Epithelial cell of proximal tubule (primary cell): ENCODE measurements at regions not wholly inside any gene's neighbourhood (a gene's known extent, or its start where the extent isn't known, plus 50 kb on each side); places are given as distances from the start of the nearest gene placed in this dataset.
A peak's percentile ranks its signal among the peaks of the same experiment; 100 is the strongest.

Experiments used
- DNase-seq: peaks from one replicate; pipeline ENCODE4 v3.0.0-alpha.2; 2011; ENCODE audit warnings: low read depth
- H3K4me3 ChIP-seq: 2 replicates; pipeline ENCODE4 v1.5.1; 2011; ENCODE audit warnings: low read depth, mild to moderate bottlenecking, low read length
- TF ChIP-seq, protein P1 (sequence below): conservative IDR thresholded peaks from 2 replicates; pipeline ENCODE4 v1.5.1; 2012; ENCODE audit warnings: low read depth, mild to moderate bottlenecking, low read length

DNA sequence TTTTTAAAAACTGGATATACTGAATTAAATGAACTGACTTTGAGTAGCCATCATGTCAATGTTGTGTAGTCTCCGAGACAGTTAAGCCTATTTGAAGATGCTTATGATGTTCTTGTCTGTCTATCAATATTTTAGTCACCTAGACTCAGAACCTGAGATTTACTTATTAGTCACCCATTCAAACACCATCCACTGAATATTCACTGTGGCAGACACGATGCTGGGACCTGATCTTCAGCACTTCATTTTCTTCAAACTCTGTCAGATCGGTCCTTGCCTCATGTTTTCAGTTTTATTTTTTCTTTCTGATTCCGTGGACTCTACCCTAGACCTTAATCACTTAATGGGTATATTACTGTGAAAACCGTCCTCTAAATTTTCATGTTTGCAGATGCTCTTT lies 123.7 kb upstream of the MCHR2 start:
- H3K4me3 ChIP-seq = no peak overlapping the region
- TF ChIP-seq, protein P1, sequence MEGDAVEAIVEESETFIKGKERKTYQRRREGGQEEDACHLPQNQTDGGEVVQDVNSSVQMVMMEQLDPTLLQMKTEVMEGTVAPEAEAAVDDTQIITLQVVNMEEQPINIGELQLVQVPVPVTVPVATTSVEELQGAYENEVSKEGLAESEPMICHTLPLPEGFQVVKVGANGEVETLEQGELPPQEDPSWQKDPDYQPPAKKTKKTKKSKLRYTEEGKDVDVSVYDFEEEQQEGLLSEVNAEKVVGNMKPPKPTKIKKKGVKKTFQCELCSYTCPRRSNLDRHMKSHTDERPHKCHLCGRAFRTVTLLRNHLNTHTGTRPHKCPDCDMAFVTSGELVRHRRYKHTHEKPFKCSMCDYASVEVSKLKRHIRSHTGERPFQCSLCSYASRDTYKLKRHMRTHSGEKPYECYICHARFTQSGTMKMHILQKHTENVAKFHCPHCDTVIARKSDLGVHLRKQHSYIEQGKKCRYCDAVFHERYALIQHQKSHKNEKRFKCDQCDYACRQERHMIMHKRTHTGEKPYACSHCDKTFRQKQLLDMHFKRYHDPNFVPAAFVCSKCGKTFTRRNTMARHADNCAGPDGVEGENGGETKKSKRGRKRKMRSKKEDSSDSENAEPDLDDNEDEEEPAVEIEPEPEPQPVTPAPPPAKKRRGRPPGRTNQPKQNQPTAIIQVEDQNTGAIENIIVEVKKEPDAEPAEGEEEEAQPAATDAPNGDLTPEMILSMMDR = no peak

DNA sequence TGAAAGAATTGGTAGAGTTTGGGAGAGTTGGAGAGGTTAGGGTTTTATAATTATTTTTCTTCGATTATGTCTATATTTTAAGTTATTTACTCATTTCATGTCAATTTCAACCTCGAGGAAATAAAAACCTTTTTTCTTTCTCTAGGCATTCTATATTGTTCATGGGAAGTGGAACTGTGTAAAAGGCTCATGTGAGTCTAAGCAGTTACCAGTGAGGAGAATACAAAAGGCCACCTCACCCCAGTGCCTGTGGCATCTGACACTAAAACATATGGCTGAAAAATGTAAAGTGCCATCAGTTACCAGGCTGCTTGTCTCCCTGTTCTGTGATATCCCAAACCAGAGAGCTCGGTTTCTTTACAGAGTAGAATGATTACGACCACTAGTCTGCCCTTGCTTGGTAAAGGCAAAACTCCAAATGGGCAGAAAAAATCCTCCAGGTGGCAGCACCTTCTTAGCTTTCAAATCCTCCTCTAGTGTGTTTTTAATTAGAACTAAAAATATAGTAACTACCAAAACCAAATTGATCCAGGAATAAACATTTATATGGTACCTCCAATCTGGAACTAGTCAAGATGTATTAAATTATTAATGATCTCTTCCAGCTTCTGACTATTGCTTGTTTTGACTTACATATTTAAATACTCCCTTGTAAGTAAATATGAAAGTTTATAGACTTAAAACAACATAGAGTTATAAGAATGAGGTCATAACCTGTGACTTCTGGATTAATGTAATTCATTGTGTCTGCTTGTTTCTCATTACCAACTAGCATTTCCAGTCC lies 122.6 kb upstream of the MCHR2 start:
- TF ChIP-seq, protein P1 = peak; percentile 85
- DNase-seq = peak; percentile 47
- no peak overlapping the region for H3K4me3 ChIP-seq

More for the DNA sequence above, 123.7 kb upstream of the MCHR2 start:
- DNase-seq = no peak

DNA sequence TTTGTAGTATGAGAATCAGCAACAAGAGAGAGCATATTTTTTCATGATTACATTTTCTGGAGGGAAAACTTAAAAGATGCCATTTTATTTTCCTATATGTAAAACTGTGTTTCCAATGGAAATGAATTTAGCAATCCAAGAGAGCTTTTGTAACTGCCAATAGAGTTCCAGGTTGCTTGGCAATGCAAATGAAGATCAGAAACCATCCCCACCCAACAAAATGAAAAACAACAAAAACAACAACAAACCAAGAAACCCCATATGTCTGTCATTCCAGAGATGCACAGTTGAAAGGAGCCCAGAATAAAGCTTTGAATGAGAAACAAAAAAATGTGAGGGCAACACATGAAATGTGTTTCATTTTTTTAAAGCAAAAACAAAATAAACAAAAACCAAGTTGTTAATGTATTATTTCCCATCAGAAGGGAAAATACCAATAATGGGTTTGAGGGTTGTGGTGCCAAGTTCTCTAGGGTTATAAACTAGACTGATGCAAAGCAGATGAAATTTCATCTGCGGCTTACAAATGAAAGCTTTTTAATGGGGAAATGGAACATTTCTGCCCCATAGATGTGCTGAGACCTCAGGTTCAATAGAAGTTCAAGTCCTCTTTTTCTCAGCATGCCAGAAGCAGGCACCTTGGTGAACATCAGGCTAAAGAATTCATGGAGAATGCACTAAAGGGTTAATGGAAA lies 121.5 kb upstream of the MCHR2 start:
- TF ChIP-seq, protein P1 = no peak
- no peak overlapping the region for H3K4me3 ChIP-seq
- no peak for DNase-seq

DNA sequence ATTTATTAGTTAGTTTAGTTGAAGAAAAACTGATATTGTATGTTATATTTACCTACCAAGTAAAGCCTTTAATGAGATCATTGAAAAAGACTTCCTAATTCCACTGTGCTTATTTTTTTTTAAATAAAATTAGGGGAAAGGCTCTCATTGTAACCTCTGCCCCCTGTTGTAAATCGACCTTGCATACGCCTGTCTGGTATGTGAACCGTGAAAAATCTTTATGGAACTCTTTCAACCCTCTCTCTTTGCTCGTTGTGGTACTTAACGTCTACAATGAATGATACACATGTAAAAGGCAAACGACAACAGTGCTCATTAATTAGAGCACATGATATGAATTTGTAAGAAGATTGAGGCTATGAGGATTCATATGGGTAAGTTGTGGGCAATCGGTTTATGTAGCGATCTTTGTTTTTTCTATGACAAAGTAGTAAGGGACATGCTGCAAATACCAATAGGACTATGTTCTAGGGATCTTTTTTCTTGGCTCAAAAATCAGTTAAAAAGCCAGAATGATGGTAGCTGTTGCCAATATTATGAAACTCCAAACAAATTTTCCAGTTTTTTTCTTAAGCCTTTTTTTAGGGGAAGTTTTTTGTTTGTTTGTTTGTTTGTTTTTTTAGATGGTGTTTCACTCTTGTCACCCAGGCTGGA lies 119.0 kb upstream of the MCHR2 start:
- DNase-seq = no peak
- TF ChIP-seq, protein P1 = no peak
- H3K4me3 ChIP-seq = no peak overlapping the region

DNA sequence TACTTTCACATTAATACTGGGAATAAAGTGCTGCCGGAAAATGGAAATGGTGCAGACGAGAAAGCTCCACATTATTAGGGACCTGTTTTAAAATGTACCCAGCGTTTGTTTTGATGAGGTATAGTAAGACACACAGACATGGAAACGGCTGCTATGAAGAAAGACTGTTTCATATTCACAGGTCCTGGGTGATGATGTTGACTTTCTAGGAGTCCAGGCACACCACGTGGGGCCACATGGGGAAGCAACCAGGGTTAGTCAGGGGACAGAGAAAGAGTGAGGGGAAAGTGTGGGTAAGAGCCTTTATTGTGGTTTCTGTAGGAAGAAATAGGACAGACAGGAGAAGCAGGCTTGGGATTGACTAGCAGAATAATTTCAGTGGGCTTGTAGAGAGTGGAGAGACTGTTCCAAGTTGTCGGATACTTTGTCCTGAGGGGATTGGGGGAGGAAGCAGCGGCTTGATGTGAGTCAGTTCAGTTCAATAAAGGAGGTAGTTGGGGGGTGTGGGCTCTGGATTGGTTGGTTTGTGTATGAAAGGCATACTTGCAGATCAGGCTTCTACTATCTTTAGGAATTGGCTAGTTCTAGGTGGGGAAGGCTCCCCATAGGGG lies 112.0 kb upstream of the MCHR2 start:
- no peak for DNase-seq
- no peak overlapping the region for H3K4me3 ChIP-seq
- TF ChIP-seq, protein P1 = no peak

DNA sequence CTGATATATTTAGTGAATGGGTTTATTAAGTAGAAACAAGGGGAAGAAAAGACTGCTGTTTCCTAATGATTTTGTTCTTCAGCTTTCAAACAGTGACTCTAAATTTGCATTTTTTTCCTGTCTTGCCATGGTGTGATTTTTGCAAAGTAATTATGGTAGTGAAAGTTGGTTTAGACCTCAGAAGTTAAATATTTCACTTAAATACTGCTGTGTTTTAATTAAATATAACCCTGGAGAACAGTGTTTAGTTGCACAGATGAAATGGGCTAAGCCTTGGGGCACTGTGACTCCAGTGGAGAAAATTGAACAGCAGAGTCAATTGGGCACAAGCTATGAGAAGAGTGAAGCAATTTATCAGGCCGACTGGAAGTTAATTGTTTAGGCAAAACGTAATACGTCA lies 111.1 kb upstream of the MCHR2 start:
- TF ChIP-seq, protein P1 = no peak
- no peak for DNase-seq
- no peak overlapping the region for H3K4me3 ChIP-seq
